AG08396 (cell line): ENCODE measurements at regions not wholly inside any gene's neighbourhood (a gene's known extent, or its start where the extent isn't known, plus 50 kb on each side); places are given as distances from the start of the nearest gene placed in this dataset.
"Not testable (repeated sequence)": the region's sequence is repeated elsewhere in the genome, so short reads cannot be mapped to it uniquely, and the experiment has no call there.

Experiments used
- DNase-seq: peaks from one replicate; pipeline ENCODE4 v3.0.0; 2012; ENCODE audit warnings: low spot score, mixed read lengths

DNA sequence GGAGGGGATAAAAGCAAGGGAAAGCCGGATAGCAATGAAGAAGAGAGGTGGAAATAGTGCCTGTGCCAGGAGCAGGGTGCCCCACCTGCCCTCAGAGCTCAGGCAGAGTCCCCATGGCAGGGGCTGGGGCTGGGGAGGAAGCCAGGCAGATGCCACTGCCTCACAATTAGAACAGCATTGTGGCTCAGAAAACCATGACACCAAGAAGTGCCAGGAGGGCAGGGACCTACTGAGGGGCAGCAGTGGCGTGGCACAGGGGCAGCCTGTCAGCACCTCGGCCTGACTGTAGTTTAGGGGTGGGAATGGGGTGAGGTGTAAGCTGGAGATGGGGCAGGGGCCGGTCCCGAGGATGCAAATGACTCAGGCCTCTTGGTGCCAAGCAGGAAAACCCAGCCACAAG lies 532.1 kb upstream of the B3GAT1 start:
- no peak for DNase-seq

DNA sequence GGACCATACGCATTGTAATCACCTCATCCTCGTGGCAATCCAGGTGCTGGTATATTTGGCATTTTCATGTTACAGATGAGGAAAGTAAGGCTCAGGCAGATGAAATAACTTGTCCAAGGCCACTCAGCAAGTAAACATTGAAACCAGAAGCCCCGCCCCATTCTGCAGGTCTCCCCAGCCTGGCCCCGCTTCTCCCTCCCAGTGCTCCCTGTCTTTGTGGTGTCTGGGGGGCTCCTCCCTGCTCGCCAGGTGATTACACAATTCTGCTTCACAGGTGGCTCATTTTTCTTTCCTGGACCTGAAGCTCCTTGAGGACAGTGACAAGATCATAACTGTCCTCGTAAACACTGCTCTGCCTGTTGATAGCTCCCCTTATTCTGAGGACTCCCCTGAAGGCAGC lies 531.5 kb upstream of the B3GAT1 start:
- no peak for DNase-seq

DNA sequence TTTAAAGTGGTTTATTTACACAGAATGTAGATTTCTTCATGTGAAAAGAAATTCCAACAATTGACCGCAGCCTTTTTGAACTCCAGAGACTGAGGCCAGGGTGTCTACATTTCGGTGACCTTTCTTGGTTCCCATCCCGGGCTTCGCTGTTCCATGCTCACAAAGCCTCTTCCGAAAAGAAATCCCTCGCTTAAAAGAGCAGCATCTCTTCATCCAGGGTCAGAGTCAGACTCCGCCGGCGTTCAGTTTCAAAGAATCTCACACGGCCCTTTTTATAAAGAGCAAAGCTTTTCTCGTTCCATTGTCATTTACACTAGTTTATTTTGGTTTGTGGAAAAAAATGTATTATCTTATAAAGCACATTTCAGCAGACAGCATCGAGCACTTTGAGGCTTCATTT lies 530.6 kb upstream of the B3GAT1 start:
- DNase-seq = no peak

DNA sequence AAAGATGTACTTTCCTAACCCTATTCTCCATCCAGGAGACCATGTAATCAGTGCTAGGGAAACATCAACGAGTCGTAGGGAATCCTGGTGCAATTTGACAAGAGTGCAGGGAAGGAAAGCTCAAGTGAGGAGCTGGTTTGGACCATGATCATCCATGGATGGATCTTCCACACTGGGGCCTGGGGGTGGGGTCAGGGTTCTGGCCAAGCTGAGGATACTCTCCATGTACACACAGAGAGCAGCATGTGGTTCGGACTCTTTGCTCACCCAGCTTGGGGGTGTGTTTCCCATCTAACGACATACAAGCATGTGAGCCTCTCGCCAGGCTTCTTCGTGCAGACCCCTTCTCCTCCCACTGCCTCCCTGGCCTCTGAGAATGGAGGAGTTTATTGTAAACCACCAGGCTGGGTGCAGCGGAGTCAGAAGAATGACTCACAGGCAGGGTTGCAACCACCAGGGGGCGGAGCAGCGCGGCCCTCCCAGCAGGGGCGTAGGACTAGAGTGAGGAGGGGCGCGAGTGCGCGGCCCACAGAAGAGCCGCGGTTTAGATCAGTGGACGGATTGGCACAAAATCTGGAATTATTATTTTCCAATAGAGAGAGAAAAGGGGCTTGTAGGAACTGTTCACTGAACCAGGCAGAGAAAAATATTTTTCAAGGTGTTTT lies 530.0 kb upstream of the B3GAT1 start:
- peak; percentile 22 for DNase-seq

DNA sequence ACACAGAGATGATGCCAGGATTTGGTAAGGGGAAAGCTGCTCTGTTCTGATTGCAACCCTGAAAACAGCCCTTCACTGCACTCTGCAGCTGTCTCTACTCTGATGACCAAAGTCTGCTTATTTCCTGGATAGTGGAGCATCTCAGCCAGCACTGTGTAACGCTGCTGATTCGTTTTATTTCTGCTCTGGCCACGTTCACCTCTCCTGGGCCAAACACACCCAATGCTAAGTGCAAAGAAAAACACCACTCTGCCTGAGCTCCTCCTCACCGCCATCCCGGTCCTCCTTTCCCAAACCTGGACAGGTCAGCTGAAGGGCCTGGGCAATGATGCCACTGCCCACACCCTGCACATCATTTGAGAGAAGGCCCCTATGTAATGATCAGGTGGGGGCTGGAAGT lies 529.3 kb upstream of the B3GAT1 start:
- DNase-seq = no peak

DNA sequence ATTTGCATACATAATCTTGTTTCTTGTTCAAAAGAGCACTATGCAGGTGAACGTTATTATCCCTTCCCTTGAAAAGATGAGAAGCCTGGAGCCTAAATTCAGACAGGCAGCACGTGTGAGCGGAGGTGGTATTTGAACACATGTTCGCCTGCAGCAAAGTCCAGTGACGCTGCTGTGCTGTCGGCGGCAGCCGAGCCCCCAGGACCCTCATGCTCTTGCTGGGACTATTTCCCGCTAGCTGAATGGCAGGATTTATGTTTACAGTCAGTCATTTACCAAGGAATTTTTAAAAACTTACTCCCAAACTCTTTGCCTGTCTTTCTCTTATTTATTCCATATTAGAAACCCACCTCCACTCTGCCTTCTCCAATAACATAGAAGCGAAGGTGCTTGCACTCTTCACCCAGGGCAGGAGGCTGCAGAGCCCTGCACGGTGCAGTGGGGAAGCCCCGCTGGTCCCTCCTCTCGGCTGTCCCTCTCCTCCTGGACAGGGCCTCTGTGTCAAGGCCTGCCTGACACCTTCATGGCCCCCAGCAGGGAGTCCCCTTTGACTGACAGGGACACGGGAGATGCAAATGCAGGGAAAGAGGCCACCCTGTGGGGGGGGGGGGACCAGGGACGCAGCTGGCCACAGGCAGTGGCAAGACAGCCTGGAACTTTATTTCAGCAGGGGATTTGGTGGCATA lies 528.5 kb upstream of the B3GAT1 start:
- DNase-seq = no peak

DNA sequence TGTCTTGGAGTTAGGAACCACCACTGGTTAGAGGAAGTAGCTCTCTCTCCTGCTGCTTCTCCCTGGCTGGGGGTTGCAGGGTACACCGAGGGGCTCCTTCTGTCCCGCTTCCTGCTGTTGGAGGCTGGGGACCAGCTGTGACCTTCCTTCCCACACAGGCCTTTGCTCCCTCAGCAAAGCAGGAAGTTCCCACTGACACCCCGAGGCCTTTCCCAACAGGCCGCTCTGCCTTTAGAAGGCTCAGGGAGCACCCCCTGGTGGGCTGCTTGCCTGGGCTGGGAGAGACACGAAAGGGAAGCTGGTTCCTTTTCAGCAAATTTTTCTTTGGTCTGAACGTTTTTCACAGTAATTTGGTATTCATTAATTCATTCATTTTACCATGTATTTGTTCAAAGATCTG lies 527.9 kb upstream of the B3GAT1 start:
- DNase-seq = no peak

DNA sequence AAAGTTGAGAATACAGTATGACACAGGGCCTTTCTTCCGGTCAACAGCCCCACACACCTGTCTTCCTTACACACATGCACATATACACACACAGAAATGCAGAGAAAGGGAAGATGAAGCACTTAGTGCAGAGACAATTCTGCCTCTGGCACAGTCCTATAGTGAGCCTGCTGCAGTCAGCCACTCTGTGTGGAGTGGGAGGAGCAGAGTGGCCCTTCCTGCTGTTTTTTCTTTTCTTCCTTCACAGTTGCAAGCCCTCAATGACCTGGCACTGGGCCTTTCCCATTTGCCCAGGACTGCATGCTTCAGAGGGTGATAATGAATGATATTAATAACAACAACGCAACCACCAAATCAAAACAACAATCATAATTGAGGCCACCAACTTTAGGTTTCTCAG lies 527.0 kb upstream of the B3GAT1 start:
- DNase-seq = no peak

DNA sequence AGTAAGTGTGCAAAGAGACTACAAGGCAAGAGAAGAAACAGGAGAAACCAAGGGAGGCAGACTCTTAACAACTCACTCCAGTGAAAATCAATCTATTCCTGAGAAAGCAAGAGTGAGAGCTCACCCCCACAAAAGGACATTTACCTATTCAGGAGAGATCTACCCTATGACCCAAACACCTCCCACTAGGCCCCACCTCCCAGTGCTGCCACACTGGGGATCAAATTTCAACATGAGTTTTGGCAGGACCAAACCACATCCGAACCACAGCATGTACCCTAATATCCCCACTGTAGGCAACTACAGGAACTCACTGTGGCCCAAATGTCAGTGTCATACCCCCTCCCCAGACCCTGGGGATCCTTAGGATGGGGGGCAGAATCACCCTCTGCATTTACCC lies 526.2 kb upstream of the B3GAT1 start:
- DNase-seq = no peak

DNA sequence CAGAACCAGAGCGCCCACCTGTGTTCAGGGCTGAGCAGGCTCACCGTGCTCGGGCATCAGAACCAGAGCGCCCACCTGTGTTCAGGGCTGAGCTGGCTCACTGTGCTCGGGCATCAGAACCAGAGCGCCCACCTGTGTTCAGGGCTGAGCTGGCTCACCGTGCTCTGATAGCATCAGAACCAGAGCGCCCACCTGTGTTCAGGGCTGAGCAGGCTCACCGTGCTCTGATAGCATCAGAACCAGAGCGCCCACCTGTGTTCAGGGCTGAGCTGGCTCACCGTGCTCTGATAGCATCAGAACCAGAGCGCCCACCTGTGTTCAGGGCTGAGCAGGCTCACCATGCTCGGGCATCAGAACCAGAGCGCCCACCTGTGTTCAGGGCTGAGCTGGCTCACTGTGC lies 525.2 kb upstream of the B3GAT1 start:
- DNase-seq = not testable (repeated sequence)

DNA sequence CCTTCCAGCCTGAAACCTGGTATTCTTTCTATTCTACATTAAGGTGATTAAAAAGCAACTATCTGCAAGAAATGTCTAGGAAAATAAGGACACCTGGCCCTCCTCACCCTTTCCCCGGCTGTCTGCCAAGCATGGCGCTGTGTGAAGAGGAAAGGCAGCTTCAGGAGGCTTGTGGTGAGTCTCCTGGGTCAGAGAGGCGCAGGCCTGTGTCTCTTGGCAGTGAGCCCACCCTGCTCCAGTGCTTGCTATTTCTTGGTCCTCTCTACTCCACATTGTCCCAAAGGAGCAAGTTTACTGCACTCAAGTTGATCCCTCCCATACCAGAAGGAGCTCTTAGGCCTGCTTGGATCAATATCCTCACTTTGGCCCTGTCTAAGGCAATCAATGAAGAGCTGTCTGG lies 520.7 kb upstream of the B3GAT1 start:
- no peak for DNase-seq

DNA sequence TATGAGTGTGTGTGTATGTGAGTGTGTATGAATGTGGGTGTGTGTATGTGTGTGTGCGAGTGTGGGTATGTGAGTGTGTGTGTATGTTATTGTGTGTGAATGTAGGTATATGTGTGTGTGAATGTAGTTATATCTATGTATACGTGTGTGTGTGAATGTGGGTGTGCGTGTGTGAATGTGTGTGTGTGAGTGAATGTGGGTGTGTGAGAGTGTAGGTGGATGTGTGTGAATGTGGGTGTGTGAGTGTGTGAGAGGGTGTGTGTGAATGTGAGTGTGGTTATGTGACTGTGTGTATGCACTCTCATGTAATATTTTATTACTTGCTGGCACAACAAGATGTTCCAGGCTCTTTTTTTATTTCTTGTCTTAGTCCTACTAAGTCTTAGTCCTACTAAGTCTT lies 513.4 kb upstream of the B3GAT1 start:
- DNase-seq = no peak

DNA sequence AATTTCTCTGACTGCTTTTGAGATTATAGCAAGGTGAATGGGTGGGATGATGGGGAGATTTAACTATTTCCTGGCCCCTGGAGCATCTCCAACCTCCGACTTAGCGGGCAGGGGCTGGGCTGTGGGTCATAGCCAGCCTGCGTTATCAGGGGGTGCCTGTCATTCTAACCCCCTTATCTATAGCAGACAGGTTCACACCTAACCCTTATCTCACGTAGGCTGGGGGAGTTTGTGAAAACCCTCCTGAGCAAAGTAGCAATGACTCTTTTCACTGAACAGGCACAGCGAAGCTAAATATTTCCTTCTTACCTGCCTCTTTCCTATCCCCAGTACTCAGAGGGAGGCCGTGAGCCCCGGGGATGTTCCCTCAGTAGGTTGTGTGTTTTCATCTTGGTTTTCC lies 511.4 kb upstream of the B3GAT1 start:
- no peak for DNase-seq

DNA sequence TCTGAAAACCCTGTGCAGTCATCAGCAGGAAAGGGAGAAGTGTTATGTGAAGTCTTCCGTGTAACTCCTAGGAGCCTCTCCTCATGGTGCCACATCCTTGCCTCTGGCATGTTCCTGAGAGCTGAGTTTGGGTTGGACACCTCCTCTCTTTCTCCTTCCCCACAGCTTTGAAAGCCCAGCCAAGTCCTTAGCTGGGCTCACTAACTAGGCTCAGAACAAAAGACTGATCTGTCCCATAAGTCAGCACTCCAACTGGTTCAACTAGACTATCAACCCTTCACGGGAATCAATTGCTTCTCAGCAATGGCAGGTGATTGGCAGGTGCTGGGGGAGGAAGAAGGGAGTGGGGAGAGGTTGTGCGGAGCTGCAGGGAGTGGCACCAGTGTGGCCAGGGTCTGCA lies 509.9 kb upstream of the B3GAT1 start:
- DNase-seq = no peak

DNA sequence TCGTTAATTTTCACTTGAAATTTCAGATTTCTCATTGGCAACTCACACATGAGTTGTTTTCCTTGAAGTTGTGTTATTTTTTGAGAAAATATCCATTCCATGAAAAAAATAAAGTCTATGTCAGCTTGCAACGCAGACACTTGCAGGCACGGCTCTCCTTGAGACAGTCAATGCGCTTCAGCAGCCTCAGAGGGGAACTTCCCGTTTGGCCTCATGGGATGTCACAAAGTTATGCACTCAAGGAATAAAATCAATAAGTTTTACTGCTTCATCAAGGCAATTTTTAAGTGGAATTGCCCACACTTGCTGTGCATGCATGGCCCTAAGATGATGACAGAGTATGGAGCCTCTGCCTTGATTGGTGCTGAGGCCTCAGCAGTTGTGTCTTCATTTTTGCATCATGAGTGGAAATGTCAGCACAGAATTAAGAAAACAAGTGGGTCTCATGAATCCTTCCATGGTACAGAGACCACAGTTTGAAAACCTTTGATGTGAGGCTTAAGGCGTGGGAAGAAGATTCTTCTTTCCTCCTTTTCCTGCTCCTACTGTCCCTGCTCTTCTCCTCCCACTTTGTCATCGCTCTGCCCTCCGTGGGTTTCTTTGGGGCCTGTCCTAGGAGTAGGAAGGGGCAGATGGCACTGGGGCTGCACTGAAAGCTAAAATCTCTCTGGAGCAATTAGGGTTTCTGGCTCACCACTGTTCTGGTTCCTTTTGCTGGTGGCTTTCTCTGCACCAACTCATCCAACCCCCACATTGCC lies 509.0 kb upstream of the B3GAT1 start:
- DNase-seq = no peak

DNA sequence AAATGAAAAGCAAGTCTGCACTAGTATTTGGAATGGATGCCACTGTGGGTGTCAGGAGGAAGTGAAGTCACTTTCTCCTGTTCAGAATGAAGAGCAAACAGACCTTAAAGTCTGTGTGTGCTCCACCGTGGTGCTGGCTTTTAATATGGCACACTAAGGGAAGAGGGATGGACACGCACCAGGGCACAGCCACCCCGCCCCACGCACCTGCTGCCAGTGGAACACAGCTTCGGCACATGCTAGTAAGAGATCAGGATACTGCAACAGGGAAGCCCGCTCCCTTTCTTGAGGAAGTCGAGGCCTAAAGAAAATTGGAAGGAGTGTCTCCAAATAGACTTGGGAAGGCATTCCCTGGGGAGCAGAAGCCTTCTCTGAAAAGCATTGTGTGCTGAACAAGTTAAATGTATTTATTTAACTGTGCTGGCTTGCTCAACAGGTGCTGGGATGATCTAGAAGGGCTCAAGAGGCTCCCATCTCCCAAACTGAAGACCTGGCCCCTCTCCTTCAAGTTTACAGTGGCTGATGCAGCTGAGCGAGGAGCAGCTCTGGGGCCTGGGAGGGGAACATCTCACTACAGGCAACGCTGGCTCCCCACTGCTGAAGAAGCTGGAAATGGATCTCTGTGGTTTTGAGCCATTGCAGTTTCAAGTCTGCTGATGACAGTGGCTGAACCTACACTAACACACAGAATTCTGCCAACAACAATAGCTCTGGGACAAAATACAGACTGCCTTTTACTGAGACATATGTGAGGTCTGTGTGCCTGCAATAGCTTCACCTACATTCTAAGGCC lies 504.6 kb upstream of the B3GAT1 start:
- no peak for DNase-seq

DNA sequence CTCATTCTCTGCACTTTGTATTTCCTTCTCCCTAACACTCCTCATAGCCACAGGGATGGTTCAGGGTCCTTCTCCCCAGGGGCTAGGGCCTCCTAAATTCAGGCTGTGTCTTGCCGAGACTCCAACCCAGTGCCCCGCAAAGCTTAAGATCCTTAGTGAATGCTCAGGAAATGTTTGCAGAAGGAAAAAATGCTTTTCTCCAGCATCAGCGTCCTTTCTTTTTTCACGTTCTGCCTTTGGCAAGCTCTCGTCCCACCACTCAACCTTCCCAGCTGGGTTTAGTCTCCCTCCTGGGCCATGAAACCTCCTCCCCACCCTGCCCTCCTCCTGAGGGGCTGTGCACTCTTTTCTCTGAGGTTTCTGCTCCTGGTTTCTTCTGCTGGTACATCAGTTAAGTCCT lies 503.8 kb upstream of the B3GAT1 start:
- DNase-seq = no peak

DNA sequence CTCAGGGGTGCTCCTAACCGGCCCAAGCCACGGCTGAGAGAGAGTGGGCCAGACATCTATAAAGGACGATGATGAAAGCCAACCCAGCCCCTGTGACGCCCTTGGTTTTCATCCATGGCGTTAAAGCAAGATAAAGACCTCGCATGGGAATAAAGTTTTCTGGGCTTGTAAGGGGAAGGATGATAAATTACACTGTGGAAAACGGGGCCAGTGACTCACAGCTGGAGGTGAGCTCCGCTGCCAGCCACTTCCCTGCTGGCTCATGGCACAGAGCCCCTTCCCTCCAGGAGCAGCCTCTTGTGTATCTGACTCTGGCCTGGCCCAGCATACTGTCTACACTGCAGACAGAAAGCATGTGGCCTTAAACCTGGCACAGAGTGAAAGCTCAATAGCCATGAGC lies 503.2 kb upstream of the B3GAT1 start:
- DNase-seq = no peak

DNA sequence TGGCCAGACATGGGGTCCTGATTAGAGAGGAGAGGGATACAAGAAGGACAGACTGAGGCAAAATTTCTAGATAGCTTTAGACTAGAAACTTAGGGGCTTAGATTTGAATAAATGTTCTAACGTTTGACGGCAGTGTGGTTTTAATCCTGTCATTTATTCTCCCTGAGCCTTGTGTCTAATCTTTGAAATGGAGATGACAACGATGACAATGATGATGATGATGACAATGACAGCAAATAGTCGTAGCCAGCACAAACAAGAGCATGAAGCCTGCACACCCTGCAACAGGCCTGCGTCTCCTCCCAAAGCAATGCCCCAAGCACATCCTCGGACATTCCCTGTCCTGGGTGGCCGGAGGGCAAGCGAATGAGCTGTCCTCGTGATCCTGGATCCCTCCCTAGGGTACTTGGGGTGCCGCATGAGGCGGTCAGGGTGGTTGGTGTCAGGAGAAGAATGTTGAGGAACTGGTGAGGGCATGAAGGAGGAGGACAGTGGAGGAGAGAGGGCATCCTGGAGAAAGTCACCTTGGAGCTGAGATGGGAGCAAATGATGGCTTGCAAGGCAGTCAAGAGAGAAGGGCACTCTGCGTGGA lies 502.1 kb upstream of the B3GAT1 start:
- DNase-seq = no peak

DNA sequence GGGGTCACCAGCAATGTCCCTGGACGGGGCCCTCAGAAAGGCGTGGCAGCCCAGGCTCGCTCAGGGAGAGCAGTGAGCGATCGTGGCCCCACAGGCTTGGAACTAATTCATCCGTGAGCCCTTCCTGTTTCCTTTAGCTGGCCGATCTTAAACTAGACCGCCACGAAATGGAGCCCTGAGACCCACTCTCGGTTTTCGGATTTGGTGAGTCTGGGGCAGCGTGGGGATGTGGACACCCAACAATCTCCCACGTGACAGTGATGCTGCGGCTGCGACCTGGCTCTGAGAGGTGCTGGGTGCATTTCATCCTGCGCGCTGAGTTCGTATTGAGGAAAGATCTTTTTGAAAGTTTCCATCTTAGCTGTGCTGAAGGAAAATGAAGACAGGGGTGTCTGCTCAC lies 501.3 kb upstream of the B3GAT1 start:
- DNase-seq = no peak

DNA sequence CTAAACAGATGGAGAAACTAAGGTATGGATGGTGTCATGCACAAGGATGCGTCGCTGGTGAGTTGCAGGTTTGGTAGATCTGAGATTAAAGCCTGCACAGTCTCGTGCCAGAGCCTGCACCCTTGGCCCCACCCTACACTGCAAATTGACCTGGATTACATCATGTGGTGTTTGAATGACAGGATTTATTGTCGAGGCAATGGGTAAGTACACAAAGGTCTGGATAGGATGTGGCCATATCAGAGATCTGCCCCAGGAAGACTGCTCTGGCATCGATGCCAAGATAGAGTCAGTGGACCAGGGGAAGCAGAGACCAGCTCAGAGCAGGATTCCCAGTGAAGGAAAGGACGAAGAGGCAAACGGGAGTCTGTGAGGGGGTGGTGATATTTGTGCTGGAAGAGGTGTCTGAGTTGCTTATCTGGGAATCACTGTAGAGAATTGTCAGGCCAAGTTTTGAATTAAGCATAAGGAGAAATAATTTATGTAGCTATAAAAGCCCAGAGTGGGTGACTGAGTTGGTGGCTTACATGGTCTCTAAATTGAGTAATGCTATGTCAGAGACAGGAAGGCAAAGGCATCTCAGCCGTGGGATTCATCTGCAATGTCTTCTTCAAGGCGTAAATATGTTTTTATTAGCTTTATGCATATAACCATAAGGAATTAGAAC lies 499.6 kb upstream of the B3GAT1 start:
- no peak for DNase-seq

DNA sequence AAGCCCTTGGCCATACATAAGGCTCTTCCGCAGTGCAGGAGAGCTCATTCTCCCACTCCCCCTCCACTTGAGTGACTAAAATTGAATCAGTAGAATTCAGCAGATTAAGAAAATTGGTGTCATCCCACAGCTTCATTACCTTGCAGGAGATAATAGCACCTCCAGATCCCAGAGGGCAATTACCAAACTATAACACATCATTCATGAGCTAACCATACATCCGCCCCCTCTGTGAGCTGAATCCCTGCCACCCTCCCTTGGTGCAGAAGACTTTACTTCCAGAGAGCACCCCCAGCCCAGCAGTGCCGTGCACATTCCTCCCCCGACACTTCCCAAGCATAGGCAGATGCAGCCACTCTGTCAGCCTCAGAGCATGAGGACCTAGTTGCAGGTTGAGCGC lies 496.5 kb upstream of the B3GAT1 start:
- no peak for DNase-seq
